HepG2 (cell line): ENCODE measurements at regions not wholly inside any gene's neighbourhood (a gene's known extent, or its start where the extent isn't known, plus 50 kb on each side); places are given as distances from the start of the nearest gene placed in this dataset.

Experiments
- BRCA1 ChIP-seq: sonication (generic); formaldehyde crosslinking; IDR thresholded peaks from 2 replicates; pipeline ENCODE4 v1.4.0; 2020; ENCODE audit warnings: missing genetic modification reagents
- ESRRA ChIP-seq: sonication (generic); formaldehyde crosslinking; IDR thresholded peaks from 2 replicates; pipeline ENCODE4 v1.5.1; 2020; ENCODE audit warnings: mild to moderate bottlenecking, low read depth, missing genetic modification reagents
- FOSL1 ChIP-seq: sonication (generic); formaldehyde crosslinking; IDR thresholded peaks from 2 replicates; pipeline ENCODE4 v1.9.0; 2021; ENCODE audit warnings: missing genetic modification reagents, borderline replicate concordance
- JUND ChIP-seq: sonication (generic); formaldehyde crosslinking; IDR thresholded peaks from 2 replicates; pipeline ENCODE4 v1.8.0; 2022; ENCODE audit warnings: mild to moderate bottlenecking, missing genetic modification reagents
- MXD4 ChIP-seq: IDR thresholded peaks from 2 replicates; pipeline ENCODE4 v1.6.1; 2016; ENCODE audit warnings: mild to moderate bottlenecking, missing biosample characterization, missing genetic modification reagents
- MYC ChIP-seq: sonication (generic); formaldehyde crosslinking; IDR thresholded peaks from 2 replicates; pipeline ENCODE4 v1.9.0; 2021; ENCODE audit warnings: missing genetic modification reagents, borderline replicate concordance
- TARDBP ChIP-seq: sonication (generic); formaldehyde crosslinking; IDR thresholded peaks from 2 replicates; pipeline ENCODE4 v1.8.0; 2022; ENCODE audit warnings: mild to moderate bottlenecking, missing genetic modification reagents
- ZNF124 ChIP-seq: sonication (generic); formaldehyde crosslinking; IDR thresholded peaks from 2 replicates; pipeline ENCODE4 v1.4.0; 2020; ENCODE audit warnings: missing genetic modification reagents
- ZNF768 ChIP-seq: sonication (generic); formaldehyde crosslinking; IDR thresholded peaks from 2 replicates; pipeline ENCODE4 v1.4.0; 2020; ENCODE audit warnings: missing genetic modification reagents
- ZSCAN31 ChIP-seq: sonication (generic); formaldehyde crosslinking; IDR thresholded peaks from 2 replicates; pipeline ENCODE4 v1.5.0; 2020; ENCODE audit warnings: low read depth, mild to moderate bottlenecking, missing genetic modification reagents
- TF ChIP-seq, protein P1 (sequence below): sonication (generic); formaldehyde crosslinking; IDR thresholded peaks from 2 replicates; pipeline ENCODE4 v1.5.0; 2020; ENCODE audit warnings: mild to moderate bottlenecking, missing genetic modification reagents, moderate library complexity
- TF ChIP-seq, protein P2 (sequence below): sonication (generic); formaldehyde crosslinking; IDR thresholded peaks from 2 replicates; pipeline ENCODE4 v1.5.0; 2020; ENCODE audit warnings: missing genetic modification reagents
- TF ChIP-seq, protein P3 (sequence below): sonication (generic); formaldehyde crosslinking; IDR thresholded peaks from 2 replicates; pipeline ENCODE4 v1.8.1; 2023; ENCODE audit warnings: mild to moderate bottlenecking, inconsistent platforms, moderate library complexity, missing genetic modification reagents, borderline replicate concordance

DNA sequence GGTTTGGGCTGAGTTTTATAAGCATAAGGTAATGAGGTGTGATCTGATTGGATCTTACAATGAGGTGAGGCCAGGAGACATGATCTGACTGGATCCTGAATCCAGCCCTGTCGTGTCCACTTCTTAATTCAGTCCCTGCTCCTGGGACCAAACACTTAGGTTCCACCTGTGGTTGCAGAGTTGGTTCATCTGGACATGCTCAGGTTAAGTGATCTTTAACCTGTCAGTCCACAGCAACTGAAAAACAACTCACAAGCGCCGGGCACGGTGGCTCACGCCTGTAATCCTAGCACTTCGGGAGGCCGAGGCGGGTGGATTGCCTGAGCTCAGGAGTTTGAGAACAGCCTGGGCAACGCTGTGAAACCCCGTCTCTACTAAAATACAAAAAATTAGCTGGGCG, 679.3 kb upstream of the ALCAM start:
- TF ChIP-seq, protein P1, sequence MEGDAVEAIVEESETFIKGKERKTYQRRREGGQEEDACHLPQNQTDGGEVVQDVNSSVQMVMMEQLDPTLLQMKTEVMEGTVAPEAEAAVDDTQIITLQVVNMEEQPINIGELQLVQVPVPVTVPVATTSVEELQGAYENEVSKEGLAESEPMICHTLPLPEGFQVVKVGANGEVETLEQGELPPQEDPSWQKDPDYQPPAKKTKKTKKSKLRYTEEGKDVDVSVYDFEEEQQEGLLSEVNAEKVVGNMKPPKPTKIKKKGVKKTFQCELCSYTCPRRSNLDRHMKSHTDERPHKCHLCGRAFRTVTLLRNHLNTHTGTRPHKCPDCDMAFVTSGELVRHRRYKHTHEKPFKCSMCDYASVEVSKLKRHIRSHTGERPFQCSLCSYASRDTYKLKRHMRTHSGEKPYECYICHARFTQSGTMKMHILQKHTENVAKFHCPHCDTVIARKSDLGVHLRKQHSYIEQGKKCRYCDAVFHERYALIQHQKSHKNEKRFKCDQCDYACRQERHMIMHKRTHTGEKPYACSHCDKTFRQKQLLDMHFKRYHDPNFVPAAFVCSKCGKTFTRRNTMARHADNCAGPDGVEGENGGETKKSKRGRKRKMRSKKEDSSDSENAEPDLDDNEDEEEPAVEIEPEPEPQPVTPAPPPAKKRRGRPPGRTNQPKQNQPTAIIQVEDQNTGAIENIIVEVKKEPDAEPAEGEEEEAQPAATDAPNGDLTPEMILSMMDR (CRISPR knock-in tag), result no peak
- TF ChIP-seq MYC, result no peak
- TF ChIP-seq, protein P2, sequence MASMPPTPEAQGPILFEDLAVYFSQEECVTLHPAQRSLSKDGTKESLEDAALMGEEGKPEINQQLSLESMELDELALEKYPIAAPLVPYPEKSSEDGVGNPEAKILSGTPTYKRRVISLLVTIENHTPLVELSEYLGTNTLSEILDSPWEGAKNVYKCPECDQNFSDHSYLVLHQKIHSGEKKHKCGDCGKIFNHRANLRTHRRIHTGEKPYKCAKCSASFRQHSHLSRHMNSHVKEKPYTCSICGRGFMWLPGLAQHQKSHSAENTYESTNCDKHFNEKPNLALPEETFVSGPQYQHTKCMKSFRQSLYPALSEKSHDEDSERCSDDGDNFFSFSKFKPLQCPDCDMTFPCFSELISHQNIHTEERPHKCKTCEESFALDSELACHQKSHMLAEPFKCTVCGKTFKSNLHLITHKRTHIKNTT (CRISPR knock-in tag), result no peak
- TF ChIP-seq FOSL1 (CRISPR knock-in tag), result no peak
- TF ChIP-seq ESRRA, result no peak
- TF ChIP-seq JUND (CRISPR knock-in tag), result no peak
- no peak for TF ChIP-seq ZNF124 (CRISPR knock-in tag)
- TF ChIP-seq MXD4 (CRISPR knock-in tag), result no peak
- TF ChIP-seq BRCA1 (CRISPR knock-in tag), result no peak
- TF ChIP-seq TARDBP, result no peak
- no peak for TF ChIP-seq ZSCAN31
- no peak for TF ChIP-seq ZNF768 (CRISPR knock-in tag)
- TF ChIP-seq, protein P3, sequence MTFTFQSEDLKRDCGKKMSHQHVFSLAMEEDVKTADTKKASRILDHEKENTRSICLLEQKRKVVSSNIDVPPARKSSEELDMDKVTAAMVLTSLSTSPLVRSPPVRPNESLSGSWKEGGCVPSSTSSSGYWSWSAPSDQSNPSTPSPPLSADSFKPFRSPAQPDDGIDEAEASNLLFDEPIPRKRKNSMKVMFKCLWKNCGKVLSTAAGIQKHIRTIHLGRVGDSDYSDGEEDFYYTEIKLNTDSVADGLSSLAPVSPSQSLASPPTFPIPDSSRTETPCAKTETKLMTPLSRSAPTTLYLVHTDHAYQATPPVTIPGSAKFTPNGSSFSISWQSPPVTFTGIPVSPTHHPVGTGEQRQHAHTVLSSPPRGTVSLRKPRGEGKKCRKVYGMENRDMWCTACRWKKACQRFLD, result no peak
